ENCODE measurements at regions not wholly inside any gene's neighbourhood (a gene's known extent, or its start where the extent isn't known, plus 50 kb on each side); places are given as distances from the start of the nearest gene placed in this dataset.

DNA sequence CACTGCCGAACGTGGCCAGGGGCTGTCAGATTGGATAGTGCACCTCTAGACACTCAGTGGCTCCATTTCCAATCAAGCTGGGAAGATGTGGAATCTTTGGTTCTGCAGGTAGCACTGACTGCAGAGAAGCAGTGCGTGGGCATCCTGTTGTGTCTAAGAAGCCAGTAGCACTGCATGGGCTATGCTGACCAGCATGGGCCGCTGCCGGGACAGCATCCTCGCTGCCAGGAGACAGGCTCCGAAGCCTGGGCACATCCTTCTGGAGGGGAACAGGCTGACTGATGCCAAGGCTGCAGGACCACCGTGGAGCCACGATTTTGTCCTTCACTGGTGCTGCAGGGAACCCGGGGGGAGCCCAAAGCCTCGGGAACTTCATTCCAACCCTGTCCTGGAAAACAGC lies 649.4 kb downstream of the NPHP4 start:
- DNase-seq (ENCODE audit: low read depth), result no peak

DNA sequence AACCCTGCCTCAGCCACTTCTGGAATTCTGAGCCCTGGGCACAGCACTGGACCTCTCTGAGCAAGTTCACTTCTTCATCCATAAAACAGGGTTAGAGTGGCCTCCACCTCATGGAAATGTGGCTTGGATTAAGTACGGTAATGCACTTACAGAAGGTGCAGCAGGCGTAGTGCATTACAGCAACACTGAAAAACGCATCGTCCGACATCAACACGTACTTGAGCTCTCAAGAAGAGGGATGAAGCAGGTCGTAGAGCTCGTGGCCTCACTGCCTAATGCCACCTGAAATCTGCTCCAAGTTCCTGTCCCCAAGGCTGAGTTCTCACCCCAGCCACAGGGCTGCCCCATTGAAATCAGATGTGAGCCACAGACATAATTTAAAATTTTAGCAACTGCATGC lies 650.1 kb downstream of the NPHP4 start:
- no peak for DNase-seq (ENCODE audit: low read depth)

DNA sequence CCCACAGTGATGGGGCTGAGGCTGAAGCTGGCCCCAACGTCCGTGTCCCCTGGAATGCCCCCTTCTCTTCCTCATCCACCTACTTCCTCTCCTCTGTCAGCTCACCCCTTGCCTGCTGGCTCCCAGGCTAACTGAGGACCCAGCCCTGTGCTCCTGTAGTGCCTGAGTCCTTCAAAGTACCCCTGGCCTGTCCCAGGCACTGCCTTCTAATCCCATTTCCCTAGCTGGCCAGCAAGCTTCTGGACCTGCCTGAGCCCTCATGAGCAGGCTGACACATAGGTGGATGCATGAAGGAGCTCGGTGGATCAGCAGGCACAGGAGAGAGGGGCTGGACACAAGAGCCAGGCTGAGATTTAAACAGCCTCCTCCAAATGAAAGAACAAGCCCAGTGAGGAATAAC lies 650.8 kb downstream of the NPHP4 start:
- DNase-seq (ENCODE audit: low read depth), result no peak

DNA sequence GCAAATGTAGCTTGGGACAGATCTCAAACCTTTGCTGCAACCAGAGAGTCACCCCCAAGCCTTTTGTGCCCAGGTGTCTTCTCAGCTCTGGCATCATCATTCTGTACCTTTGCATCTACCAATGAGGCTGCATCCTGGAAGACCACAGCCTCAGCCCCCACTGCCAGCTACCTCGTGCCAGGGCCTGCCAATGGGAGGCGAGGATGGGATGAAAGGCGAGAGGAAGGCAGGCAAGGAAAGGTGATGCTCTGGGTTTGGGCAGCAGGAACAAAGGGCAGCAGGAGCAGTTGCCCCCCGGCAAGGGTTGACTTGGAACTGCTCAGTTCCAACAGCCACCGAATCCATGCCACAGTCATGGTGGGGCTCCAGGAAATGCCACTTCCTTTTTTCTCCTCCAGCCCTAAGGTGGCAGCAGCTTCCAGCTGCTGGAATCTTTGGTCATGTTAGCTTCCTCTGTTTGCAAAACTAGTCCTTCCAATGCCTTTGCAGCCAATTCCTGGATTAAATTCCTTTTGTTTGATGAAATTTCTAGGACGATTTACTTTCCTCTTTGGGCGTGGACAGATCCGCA lies 651.6 kb downstream of the NPHP4 start:
- no peak for DNase-seq (ENCODE audit: low read depth)

DNA sequence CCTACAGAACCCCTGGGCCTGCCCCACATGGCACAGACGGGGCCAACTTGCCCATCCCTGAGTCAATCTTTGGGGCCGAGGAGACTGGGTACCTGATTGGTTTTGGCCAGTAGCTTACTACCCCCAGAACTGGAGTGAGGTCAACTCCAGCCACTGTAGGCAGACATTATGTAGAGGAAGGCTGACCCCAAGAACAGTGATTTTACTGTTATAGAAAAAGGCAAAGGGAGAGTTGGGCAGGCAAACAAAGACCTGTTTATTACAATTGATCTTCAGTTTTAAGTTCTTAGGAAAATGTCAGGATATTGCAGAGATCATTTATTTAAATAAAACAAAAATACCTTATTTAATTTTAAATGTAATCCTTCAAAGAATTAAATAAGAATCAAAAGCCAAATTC lies 653.8 kb downstream of the NPHP4 start:
- no peak for DNase-seq (ENCODE audit: low read depth)

DNA sequence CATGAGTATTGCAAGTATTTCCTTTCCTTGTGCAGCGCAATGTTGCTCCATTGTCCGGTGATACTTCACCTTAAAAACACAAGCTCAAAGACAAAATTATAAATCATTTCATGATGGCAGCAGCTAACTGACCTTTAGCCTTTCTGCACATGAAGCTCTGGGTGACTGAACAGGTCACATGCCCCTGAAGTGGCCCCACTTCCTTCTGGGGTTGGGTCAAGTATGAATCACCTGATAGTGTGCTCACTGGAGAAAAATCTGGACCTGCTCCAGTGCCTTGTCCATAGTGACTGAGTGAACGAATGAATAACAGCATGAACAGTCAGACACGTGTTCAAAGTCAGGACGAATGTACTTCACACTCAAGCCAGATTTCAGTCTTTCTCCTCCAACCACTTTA lies 658.9 kb downstream of the NPHP4 start:
- DNase-seq (ENCODE audit: low read depth), result peak; percentile 4

DNA sequence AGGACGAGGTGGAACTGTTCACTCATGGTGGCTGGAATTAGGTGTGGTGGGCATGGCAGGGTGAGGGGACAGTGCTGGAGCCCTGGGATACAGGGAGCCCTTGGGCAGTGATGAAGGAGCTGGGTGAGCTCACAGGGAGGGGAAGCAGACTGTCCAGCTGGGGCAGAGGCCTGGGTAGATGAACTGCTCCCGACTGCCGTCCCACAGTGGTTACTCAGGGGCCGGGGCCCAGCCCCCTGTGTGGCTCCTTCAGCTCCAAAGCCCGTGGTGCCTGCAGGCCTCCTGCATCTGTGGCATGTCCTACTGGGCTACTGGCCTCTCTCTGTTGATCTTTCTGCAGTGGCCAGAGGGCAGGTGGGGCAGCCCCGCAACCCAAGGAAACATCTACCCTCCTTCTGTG lies 661.1 kb downstream of the NPHP4 start:
- DNase-seq (ENCODE audit: low read depth), result no peak

DNA sequence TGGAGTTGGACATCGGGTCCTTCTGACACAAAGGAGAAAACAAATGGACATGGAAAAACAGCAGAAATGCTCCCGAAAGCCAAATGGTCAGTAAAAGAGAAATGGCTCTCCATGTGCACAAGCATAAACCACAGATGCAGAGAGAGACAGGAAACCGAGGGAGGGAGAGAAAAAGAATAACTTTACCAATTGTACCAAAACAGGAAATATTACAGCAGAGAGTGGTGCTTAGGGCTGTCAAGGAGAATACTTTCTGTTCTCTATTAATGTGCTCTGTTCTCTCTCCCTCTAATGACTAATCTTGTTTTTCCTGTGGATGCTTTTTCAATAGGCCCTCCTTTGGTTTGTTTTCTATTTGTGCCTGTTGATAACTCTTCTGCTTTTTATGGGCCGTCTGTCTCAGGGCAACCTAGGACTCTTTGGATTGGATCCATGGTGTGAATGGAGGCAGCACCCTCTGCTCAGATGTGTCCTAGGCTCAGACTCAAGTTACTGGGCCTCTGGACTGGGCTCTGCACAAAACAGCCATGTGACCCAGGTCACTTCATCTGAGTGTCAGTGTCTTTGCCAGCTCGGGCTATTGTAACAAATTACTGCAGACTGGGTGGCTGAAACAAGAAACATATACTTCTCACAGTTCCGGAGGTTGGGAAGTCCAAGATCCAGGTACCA lies 663.0 kb downstream of the NPHP4 start:
- no peak for DNase-seq (ENCODE audit: low read depth)

DNA sequence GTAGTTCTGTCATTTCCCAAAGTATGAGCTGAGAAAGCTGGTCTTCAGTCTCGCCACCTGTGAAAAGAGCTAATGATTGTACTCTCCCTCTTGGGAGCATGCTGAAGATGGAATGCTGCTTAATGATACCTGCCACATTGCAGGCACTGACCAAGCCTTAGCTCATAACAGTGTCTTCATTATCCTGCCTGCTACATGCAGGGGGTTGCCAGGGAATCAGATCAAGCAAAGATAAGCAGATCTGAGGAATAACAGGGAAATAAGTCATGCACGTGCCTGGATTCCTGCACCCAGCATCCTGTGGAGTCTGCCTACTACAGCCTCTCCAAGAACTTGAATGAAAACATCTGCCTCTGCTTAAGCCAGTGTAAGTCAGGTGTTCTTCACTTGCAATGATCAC lies 667.3 kb downstream of the NPHP4 start:
- DNase-seq (ENCODE audit: low read depth), result no peak

DNA sequence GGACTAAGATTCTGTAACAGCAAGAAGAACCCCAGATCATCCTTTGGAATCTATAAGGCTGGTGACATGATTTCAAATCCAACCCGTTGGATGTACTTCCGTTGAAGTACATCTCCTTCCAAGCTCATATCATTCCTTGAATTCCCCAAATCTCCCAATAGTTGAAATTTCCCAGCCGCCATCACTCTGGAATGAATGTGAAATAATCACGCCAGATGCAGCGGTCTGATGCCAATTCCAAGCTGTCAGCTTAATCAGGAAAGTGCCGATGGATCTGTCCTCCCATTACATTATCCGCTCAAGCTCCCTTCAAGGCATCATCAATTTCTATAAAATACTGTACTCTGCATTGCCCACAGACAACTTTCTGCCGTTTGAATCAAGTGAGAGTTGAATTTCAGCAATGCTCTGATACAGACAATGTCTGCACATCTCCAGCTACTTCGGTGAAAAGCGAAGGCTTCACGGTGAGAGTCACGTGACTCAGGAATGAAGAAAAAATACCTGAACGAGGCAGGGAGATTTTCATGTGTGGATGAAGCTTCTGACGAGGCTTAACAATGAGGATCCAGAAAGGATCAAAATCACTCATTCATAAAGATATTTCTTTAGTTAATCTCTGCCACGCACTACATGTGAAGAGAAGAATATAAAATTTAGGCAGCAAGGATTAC lies 663.9 kb downstream of the AJAP1 start:
- no peak for DNase-seq (ENCODE audit: low read depth)

DNA sequence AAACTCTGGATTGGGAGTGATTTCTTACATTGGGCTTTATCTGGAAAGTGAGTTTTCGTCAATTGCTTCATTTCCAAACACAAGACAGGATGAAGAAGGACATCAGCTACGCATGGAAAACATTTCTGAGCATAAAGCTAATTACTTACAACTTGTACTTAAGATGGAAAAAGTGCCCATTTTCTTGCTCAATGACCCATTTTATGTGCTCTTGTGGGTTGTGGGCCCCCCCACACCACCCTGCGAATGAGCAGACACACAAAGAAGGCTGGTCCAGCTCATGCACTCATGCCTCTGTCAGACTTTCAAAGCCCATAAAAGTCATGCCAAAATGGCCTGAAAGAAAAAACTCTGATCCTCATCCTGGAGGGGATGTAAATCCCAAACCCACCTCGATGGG lies 663.0 kb downstream of the AJAP1 start:
- DNase-seq (ENCODE audit: low read depth), result no peak

DNA sequence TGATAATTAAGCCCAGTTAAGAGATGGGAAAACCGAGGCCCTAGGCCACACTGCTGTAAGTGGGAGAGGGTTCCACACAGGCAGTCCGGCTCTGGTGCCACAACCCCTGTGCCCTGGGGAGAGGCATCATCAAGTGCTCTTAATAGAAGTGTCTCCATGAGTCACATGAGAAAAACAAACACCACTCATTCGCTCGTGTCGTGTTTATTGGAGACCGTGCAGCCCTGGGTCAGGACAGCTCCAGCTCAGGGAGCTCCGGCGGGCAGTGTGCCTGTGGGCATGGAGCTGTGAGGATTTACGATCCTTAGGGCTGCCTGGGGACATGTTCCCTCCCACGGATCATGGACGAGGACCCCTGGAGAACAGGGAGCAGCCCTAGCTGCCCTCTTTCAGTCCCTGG lies 658.5 kb downstream of the AJAP1 start:
- no peak for DNase-seq (ENCODE audit: low read depth)

DNA sequence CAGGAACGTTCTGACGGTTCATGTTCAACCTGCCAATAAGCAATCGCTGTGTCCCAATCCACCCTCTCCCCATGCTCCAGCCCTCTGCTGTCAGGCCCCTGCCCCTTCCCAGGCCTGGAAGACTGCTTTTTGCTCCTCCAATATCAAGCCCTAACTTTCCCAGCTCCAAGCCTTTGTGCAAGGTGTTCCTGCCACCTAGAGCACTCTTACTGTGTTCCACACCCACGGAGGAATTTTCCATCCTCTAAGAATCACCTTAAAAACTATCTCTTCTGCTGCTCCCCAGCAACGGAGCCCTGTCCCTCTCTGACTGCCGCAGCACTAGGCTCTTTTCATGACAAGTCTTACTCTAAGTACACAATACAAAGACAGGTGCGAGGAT lies 657.9 kb downstream of the AJAP1 start:
- DNase-seq (ENCODE audit: low read depth), result no peak

DNA sequence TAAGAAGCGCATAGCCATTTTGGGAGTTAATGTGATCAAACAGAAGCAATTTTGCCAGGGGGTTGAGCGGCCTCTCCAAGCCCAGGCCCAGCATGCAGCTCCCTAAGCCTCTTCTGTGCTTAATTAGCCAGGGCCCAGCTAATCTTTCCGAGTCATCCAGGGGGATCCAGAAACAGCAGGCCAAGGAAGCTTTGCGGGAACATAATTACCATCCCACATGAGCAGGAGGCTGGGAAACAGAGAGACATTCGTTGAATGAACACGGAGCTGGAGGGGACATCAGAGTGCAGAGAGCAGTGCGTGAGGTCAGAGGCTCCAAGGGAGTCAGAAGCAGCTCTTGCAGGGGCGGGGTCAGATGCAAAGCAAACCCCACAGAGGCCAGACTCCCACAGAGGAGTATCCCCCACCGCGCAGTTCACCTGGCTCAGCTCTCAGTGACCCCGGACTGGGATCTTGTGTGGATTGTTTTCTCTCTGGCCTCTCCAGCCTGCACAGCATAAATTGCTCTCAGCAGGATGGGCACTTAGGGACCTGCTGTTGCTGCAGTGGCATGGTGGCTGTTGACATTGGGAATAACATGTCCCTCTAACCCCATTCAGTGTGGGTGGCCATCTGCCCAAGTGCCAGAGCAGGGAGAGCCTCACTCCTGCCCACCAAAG lies 657.4 kb downstream of the AJAP1 start:
- no peak for DNase-seq (ENCODE audit: low read depth)

DNA sequence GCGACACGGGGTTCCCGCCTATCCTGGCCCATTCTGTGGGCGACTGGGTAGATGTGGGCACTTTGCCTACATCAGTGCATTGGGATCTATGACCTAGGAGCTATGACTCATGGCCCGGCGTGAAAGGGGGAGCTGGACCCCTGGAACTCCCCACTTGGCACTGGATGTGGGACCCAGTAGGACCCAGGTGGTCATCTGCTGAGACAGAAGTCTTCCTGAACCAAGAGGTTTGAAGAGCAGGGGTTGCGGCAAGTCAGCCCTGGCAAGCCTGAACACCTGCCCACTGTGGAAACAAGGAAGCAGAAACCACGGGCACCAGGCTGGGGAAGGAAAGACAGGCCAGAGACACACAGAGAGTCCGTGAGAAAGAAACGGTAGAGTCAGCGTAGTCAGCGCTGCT lies 656.7 kb downstream of the AJAP1 start:
- DNase-seq (ENCODE audit: low read depth), result no peak

DNA sequence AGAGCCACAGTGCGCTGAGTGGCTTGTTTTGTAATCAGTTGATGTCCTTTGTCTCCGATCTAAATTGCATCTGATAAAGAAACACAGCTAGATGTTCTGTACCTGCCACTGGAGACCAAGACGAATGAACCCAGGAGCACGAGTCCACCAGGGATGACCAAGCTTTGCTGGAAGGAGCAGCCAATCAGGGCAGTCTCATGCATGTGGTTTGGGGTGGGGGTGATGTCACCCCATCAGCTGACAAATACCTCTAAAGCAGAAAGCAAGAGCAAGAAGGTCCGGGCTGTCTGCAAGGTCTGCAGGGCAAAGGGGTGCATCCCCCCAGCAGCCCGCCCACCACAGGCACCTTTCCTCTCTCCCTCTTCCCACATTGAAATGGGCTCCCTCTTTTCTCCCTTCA lies 653.8 kb downstream of the AJAP1 start:
- no peak for DNase-seq (ENCODE audit: low read depth)

DNA sequence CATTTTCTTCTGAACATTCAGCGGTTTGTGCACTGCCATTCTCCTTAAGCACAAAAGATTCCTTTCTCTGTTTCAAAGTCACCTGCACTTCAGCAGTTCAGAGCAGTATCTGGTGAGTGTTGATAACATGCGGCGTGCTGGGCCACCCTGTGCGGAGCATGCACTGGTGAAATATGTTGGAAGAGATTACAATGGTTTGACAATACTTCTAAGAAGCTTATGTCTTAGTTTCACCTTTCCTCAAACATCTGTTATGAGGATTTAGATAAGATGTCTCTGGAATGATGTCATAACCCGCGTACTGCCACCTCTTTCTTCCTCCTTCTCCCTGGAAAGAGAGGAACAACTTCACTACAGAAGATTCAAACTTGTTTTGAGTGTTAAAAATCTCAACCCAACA lies 650.3 kb downstream of the AJAP1 start:
- DNase-seq (ENCODE audit: low read depth), result no peak

DNA sequence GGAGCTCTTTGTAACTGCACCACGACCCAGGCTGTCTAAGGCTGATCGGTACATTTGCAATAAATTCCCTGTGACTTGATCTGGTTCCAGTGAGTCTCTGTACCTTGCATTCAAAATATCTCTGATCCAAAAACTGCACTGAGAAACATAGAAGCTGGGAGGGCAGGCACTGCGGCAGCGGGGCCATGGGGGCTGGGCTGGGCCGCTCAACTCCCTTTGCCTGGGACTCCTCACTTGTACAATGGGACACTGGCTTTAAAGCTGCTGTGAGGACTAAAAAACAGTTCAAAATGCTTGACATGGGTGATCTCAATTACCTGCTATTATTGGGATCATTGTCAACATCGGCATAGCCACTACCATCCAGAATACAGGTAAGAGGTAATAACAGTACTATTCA lies 644.0 kb downstream of the AJAP1 start:
- no peak for DNase-seq (ENCODE audit: low read depth)

DNA sequence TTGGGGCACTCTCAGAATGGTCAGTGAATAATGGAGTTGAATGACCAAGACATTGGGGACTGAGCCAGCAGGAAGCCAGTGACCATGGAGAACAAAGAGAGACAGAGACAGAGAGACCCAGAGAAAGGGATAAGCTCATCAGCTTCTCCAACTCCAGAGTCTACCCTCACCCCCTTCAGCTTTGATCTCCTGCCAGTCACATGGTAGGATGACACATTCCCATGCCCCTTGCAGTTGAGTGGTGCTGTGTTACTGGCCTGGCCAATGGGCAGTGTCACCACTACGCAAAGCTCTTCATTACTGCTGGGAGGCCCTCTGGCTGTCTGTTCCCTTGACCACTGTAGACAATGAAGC lies 643.5 kb downstream of the AJAP1 start:
- no peak for DNase-seq (ENCODE audit: low read depth)

DNA sequence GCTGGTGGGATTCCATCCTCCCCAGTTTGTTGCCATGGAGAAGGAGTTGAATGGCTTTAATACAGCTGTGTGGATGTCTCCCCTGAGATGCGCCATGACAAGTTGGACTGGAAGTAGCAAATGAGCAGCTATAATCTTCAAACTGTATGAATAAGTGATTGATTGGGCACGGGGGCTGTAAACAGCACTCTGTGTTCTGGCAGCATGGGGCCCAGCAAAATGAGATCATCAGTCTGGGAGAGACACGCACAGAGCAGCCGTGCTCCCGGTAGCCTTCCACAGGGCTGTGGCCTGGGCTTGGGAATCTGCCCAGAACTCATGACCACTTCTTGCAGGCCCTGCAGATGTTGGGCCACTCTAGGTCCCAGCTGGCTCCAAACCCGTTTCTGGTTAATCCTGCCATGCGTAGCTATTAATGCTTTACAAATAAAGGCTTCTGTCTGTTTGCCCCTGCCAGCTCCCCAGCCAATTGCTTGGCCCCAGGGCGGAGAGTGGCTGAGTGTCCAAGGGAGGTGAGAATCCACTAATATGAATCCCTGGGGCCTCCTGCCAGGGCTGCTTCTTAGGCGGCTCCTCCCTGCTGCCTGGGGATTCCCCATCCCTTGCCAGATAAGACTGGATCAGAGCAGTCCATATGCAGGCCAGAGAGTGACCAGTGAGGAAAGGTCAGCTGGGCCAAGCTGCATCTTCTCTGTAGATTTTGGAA lies 642.9 kb downstream of the AJAP1 start:
- peak; percentile 8 for DNase-seq (ENCODE audit: low read depth)

DNA sequence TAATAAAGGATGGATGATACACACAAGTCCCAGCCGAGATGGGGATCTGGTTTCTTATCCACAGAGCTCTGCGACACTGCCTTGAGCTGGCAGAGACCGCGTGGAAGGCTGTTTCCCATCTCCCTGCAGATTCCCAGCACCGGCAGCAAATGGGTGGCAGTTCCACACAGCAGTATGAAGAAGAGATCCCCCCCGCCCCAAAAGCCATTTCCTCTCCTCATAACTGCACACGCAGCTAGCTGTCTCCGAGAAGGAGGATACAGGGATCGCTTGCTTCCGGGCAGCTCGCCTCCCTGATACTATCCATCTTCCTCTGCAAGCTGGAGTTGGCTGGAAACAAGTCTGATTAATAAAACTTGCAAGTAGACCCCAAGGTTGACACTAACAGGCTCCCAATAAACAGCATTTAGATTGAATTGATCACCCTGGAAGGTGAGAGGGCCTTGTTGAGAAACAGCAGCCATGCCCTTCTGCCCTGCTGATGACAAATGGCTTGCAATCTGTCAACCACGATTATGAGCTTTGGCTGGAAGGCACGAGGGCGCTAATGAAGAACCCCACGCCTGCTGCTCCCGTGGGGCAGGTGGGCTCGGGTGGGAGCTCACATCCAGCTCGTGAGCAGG lies 642.3 kb downstream of the AJAP1 start:
- DNase-seq (ENCODE audit: low read depth), result no peak

DNA sequence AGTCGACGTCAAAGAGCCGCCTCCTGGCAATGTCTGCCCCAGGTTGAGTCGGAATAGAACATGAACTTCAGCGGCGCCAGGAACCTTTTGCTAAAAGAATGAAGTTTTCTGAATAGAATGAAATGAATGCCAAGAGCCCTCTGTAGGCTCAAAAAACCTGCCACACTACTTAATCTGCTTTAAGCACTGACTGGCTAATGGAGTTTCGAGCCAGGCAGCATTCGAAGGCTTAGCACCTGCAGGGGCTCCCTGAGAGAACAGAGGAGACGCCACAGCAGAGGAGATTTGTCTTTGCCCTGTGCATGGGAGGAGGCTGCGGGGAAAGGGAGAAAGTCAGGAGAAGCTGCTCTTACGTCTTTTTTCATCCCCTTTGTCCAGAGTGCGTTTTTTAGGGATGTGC lies 641.7 kb downstream of the AJAP1 start:
- no peak for DNase-seq (ENCODE audit: low read depth)
